GM21360 (cell line): ENCODE measurements at regions not wholly inside any gene's neighbourhood (a gene's known extent, or its start where the extent isn't known, plus 50 kb on each side); places are given as distances from the start of the nearest gene placed in this dataset.

ENCODE experiments used
- ATAC-seq: cut with Tn5 transposase; IDR thresholded peaks from one replicate; pipeline ENCODE4 v1.9.1; 2021; ENCODE audit warnings: mild to moderate bottlenecking, moderate library complexity; ENCODE audit not compliant: unreplicated experiment

GRCh38 chr10:28250782-28251181, 52.1 kb downstream of the MPP7 start:
- no peak for ATAC-seq

- ATAC-seq = no peak
Measured at GRCh38 chr10:28250358-28250757, 52.5 kb downstream of the MPP7 start.

GRCh38 chr10:28249512-28249911, 53.4 kb downstream of the MPP7 start:
- ATAC-seq = no peak

GRCh38 chr10:28248092-28248491, 54.8 kb downstream of the MPP7 start:
- ATAC-seq = no peak

- ATAC-seq = no peak
Measured at GRCh38 chr10:28246023-28246422, 56.8 kb downstream of the MPP7 start.

- no peak for ATAC-seq
Measured at GRCh38 chr10:28243923-28244322, 58.9 kb downstream of the MPP7 start.

GRCh38 chr10:28242555-28243204, 60.2 kb downstream of the MPP7 start:
- no peak for ATAC-seq

GRCh38 chr10:28241741-28242399, 61.0 kb downstream of the MPP7 start:
- no peak for ATAC-seq

- ATAC-seq = no peak
Measured at GRCh38 chr10:28240400-28240799, 62.5 kb downstream of the MPP7 start.

GRCh38 chr10:28236591-28236990, 66.3 kb downstream of the MPP7 start:
- no peak for ATAC-seq

- no peak for ATAC-seq
Measured at GRCh38 chr10:28220811-28221210, 82.1 kb downstream of the MPP7 start.

- ATAC-seq = no peak
Measured at GRCh38 chr10:28219251-28219650, 83.6 kb downstream of the MPP7 start.

GRCh38 chr10:28217848-28218247, 85.0 kb downstream of the MPP7 start:
- no peak for ATAC-seq

- no peak for ATAC-seq
Measured at GRCh38 chr10:28215930-28216329, 86.9 kb downstream of the MPP7 start.

- ATAC-seq = no peak
Measured at GRCh38 chr10:28214219-28214618, 88.6 kb downstream of the MPP7 start.

- no peak for ATAC-seq
Measured at GRCh38 chr10:28211759-28212158, 91.1 kb downstream of the MPP7 start.

GRCh38 chr10:28207799-28208198, 95.1 kb downstream of the MPP7 start:
- no peak for ATAC-seq

GRCh38 chr10:28202941-28203352, 99.9 kb downstream of the MPP7 start:
- ATAC-seq = no peak

GRCh38 chr10:28201410-28202400, 101.2 kb downstream of the MPP7 start:
- no peak for ATAC-seq

- ATAC-seq = no peak
Measured at GRCh38 chr10:28200775-28201174, 102.1 kb downstream of the MPP7 start.

- no peak for ATAC-seq
Measured at GRCh38 chr10:28199941-28200340, 102.9 kb downstream of the MPP7 start.

GRCh38 chr10:28190196-28190595, 112.7 kb downstream of the MPP7 start:
- no peak for ATAC-seq
